Ishikawa (cell line): ENCODE measurements at regions not wholly inside any gene's neighbourhood (a gene's known extent, or its start where the extent isn't known, plus 50 kb on each side); places are given as distances from the start of the nearest gene placed in this dataset.

Experiments
- CEBPB ChIP-seq: IDR thresholded peaks from 2 replicates; pipeline ENCODE4 v1.6.1; 2012
- EP300 ChIP-seq: IDR thresholded peaks from 2 replicates; pipeline ENCODE4 v1.6.1; 2012; ENCODE audit warnings: borderline replicate concordance
- FOXM1 ChIP-seq: IDR thresholded peaks from 2 replicates; pipeline ENCODE4 v1.6.1; 2012; ENCODE audit warnings: low read depth, borderline replicate concordance
- MAX ChIP-seq: IDR thresholded peaks from 2 replicates; pipeline ENCODE4 v1.6.1; 2012
- REST ChIP-seq: IDR thresholded peaks from 2 replicates; pipeline ENCODE4 v1.6.1; 2012; ENCODE audit warnings: low read depth, mild to moderate bottlenecking
- TAF1 ChIP-seq: IDR thresholded peaks from 2 replicates; pipeline ENCODE4 v1.6.1; 2012; ENCODE audit warnings: low read depth, mild to moderate bottlenecking

GRCh38 chr14:25896777-25897176, 701.1 kb downstream of the NOVA1 start:
- TF ChIP-seq EP300 (no peak), FOXM1 (no peak), TAF1 (no peak), MAX (no peak), CEBPB (no peak), REST (no peak)
